SIG-M5 (cell line): ENCODE measurements at regions not wholly inside any gene's neighbourhood (a gene's known extent, or its start where the extent isn't known, plus 50 kb on each side); places are given as distances from the start of the nearest gene placed in this dataset.

ENCODE experiments used
- DNase-seq: peaks from one replicate; lab custom pipeline; 2025; lab: John Stamatoyannopoulos, UW

GRCh38 chr5:117713585-117714198 lies 1139.1 kb upstream of the SEMA6A start:
- DNase-seq: no peak

GRCh38 chr5:117701062-117701461 lies 1126.4 kb upstream of the SEMA6A start:
- DNase-seq: no peak

GRCh38 chr5:117692606-117693005 lies 1118.0 kb upstream of the SEMA6A start:
- no peak for DNase-seq

GRCh38 chr5:117691081-117691870 lies 1116.7 kb upstream of the SEMA6A start:
- DNase-seq: no peak

GRCh38 chr5:117690612-117691011 lies 1116.0 kb upstream of the SEMA6A start:
- DNase-seq: no peak

- DNase-seq: no peak
Observed at GRCh38 chr5:117686926-117687325, 1112.3 kb upstream of the SEMA6A start.

GRCh38 chr5:117682416-117682815 lies 1107.8 kb upstream of the SEMA6A start:
- DNase-seq: no peak

- no peak for DNase-seq
Observed at GRCh38 chr5:117681431-117682254, 1107.0 kb upstream of the SEMA6A start.

- DNase-seq: no peak
Observed at GRCh38 chr5:117680426-117680825, 1105.8 kb upstream of the SEMA6A start.

GRCh38 chr5:117679046-117679445 lies 1104.4 kb upstream of the SEMA6A start:
- DNase-seq: no peak

- no peak for DNase-seq
Observed at GRCh38 chr5:117675646-117676045, 1101.0 kb upstream of the SEMA6A start.

GRCh38 chr5:117671551-117671950 lies 1096.9 kb upstream of the SEMA6A start:
- DNase-seq: no peak

GRCh38 chr5:117667105-117667504 lies 1092.5 kb upstream of the SEMA6A start:
- no peak for DNase-seq

GRCh38 chr5:117665121-117665520 lies 1090.5 kb upstream of the SEMA6A start:
- DNase-seq: no peak

GRCh38 chr5:117662361-117662760 lies 1087.7 kb upstream of the SEMA6A start:
- DNase-seq: no peak

- DNase-seq: no peak
Observed at GRCh38 chr5:117657541-117657940, 1082.9 kb upstream of the SEMA6A start.

- no peak for DNase-seq
Observed at GRCh38 chr5:117652958-117653280, 1078.3 kb upstream of the SEMA6A start.

- DNase-seq: no peak
Observed at GRCh38 chr5:117652036-117652957, 1077.7 kb upstream of the SEMA6A start.

GRCh38 chr5:117649821-117650220 lies 1075.2 kb upstream of the SEMA6A start:
- no peak for DNase-seq

- DNase-seq: no peak
Observed at GRCh38 chr5:117645400-117645799, 1070.8 kb upstream of the SEMA6A start.

- DNase-seq: no peak
Observed at GRCh38 chr5:117638581-117638980, 1064.0 kb upstream of the SEMA6A start.

- no peak for DNase-seq
Observed at GRCh38 chr5:117633093-117633492, 1058.5 kb upstream of the SEMA6A start.
